T-cell (primary cell): ENCODE measurements at regions not wholly inside any gene's neighbourhood (a gene's known extent, or its start where the extent isn't known, plus 50 kb on each side); places are given as distances from the start of the nearest gene placed in this dataset.

Experiments
- ATAC-seq, 4 experiments: fragments of 200-7000 bp in 3 of 4; fragments of 150-1000 bp in 1 of 4; cut with Tn5 transposase; replicated peaks in 1 of 4; 1 replicate in 3 of 4; 2 replicates in 1 of 4; pipeline ENCODE4 v1.10.0; 2021; ENCODE audit warnings: moderate library complexity in 3 of 4, mild to moderate bottlenecking in 2 of 4, moderate number of reproducible peaks in 1 of 4
- CTCF ChIA-PET, 2 donors: fragments of 300-600 bp; sonication (Branson Sonifier 250); formaldehyde crosslinking; loops; one replicate each; lab custom pipeline; 2022; ENCODE audit warnings: antibody characterized with exemption in 2 of 2; lab: Charles Lee
- POLR2A ChIA-PET, 2 donors: fragments of 300-600 bp; sonication (Branson Sonifier 250); formaldehyde crosslinking; loops; one replicate each; lab custom pipeline; 2022; ENCODE audit warnings: antibody characterized with exemption in 2 of 2; lab: Charles Lee
- DNase-seq, 35 experiments: peaks; one replicate each; pipeline versions ENCODE4 v3.0.0 to v3.0.0-alpha.2; 2013 to 2023
- H3K27ac ChIP-seq: one replicate; pipeline ENCODE4 v1.5.1; 2013; ENCODE audit warnings: low read length
- H3K27me3 ChIP-seq, 2 experiments: replicated peaks in 1 of 2; 1 replicate in 1 of 2; 2 replicates in 1 of 2; pipeline versions ENCODE4 v1.6.1 to v1.7.0; 2013; ENCODE audit warnings: low read length in 1 of 2, mixed read lengths in 1 of 2; ENCODE audit not compliant: control insufficient read depth in 2 of 2, insufficient read depth in 2 of 2; ENCODE audit errors: extremely low read depth in 1 of 2
- H3K36me3 ChIP-seq, 2 donors: 1 replicate in 1 of 2; 2 replicates in 1 of 2; pipeline versions ENCODE4 v1.6.1 to v1.7.0; 2013; ENCODE audit warnings: low read length in 1 of 2; ENCODE audit not compliant: control insufficient read depth in 2 of 2, insufficient read depth in 1 of 2; ENCODE audit errors: extremely low read depth in 1 of 2
- H3K4me1 ChIP-seq, 2 experiments: 1 replicate in 1 of 2; 2 replicates in 1 of 2; pipeline versions ENCODE4 v1.6.1 to v1.7.0; 2013; ENCODE audit warnings: low read length in 2 of 2, mixed read lengths in 1 of 2; ENCODE audit not compliant: insufficient read depth in 2 of 2, control insufficient read depth in 1 of 2; ENCODE audit errors: extremely low read depth in 1 of 2
- H3K4me3 ChIP-seq, 2 donors: 1 replicate in 1 of 2; 2 replicates in 1 of 2; pipeline versions ENCODE4 v1.5.1 to v1.7.0; 2013; ENCODE audit warnings: mild to moderate bottlenecking in 2 of 2, low read length in 1 of 2, moderate library complexity in 1 of 2; ENCODE audit not compliant: control insufficient read depth in 1 of 2; ENCODE audit errors: extremely low read depth in 1 of 2
- H3K9me3 ChIP-seq: 2 replicates; pipeline ENCODE4 v1.7.0; 2013
- H3K27ac Mint-ChIP-seq, 2 donors: one replicate each; pipeline ENCODE4 v1.8.0; 2020 to 2021; ENCODE audit warnings: mild to moderate bottlenecking in 2 of 2, mixed read lengths in 2 of 2
- H3K27me3 Mint-ChIP-seq, 2 donors: one replicate each; pipeline ENCODE4 v1.8.0; 2021 to 2022; ENCODE audit warnings: mixed read lengths in 2 of 2
- H3K36me3 Mint-ChIP-seq: one replicate; pipeline ENCODE4 v1.8.0; 2021; ENCODE audit warnings: mixed read lengths
- H3K4me1 Mint-ChIP-seq, 3 donors: one replicate each; pipeline ENCODE4 v1.8.0; 2020 to 2022; ENCODE audit warnings: mixed read lengths in 3 of 3, mild to moderate bottlenecking in 1 of 3
- H3K4me3 Mint-ChIP-seq, 3 donors: one replicate each; pipeline ENCODE4 v1.8.0; 2020 to 2022; ENCODE audit warnings: mild to moderate bottlenecking in 3 of 3, mixed read lengths in 3 of 3, moderate library complexity in 3 of 3
- H3K9me3 Mint-ChIP-seq, 3 donors: one replicate each; pipeline ENCODE4 v1.8.0; 2020 to 2022; ENCODE audit warnings: mixed read lengths in 3 of 3
- WGBS: methylation state at CpG from one replicate; pipeline ENCODE4 v1.1.5; 2013; ENCODE audit warnings: missing lambda C conversion rate; ENCODE audit not compliant: insufficient coverage; 5-methylcytosine and 5-hydroxymethylcytosine counted together

DNA sequence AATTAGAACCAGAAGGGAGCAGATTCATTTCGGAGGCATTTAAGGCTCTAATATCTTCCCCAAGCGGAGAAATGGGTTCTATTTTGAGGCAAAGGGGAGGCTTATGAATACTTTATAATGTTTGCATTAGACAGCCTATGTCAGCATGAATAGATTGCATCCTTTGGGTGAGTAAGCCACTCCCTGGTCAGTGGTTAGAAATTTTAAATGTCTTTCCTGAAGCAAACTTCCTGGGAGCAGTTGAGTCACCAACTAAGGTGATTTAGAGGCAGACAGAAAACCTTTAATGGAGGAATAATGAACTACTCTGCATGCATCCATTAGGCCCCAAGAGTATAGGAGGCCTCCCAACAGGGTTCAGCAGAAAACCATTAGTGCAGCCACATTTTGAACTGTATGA, 204.9 kb downstream of the ELAVL2 start:
- Mint-ChIP-seq H3K4me1 (no peaks in the 10 kb centered on the region), H3K4me3 (no peak overlapping the region), H3K36me3 (no peaks in the 10 kb centered on the region), H3K27me3 (no peaks in the 10 kb centered on the region), H3K27ac (no peak overlapping the region), H3K9me3 (peaks cover 4 to 25% (median 5%) of the 10 kb centered on the region in 3 donors)
- no peak overlapping the region for H3K4me3 ChIP-seq
- WGBS = 60% methylated on average over 1 of the region's 2 CpGs
- POLR2A ChIA-PET = no interaction called here
- H3K27me3 ChIP-seq = no peaks in the 10 kb centered on the region
- ATAC-seq = no peak
- no peak for DNase-seq
- no peaks in the 10 kb centered on the region for H3K36me3 ChIP-seq
- CTCF ChIA-PET = no interaction called here
- H3K4me1 ChIP-seq = no peaks in the 10 kb centered on the region
- no peak overlapping the region for H3K27ac ChIP-seq
- no peaks in the 10 kb centered on the region for H3K9me3 ChIP-seq

DNA sequence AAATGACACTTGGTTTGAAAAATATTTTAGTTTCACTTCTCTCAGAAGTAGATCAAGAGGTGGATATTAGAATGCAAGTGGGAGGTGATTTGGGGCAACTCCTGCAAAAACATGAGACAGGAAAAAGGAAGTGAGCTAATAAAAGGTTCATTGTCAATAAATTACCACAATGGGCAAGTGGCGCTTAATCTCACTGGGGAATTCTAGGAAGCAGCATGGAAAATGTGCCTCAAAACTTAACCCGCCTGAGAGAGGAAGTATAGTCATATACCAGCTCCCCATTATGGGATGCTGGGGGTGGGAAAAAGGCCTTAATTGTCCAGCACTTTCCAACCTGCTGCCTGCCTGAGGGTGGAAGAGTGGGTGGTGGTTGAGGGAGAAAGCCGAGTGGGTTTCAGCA, 204.1 kb downstream of the ELAVL2 start:
- H3K27ac ChIP-seq = no peak overlapping the region
- POLR2A ChIA-PET = no interaction called here
- no peak overlapping the region for H3K4me3 ChIP-seq
- no peak for ATAC-seq
- no peaks in the 10 kb centered on the region for H3K4me1 ChIP-seq
- CTCF ChIA-PET = no interaction called here
- DNase-seq = no peak
- peaks cover 5 to 25% (median 8%) of the 10 kb centered on the region in 3 donors for H3K9me3 Mint-ChIP-seq
- H3K4me3 Mint-ChIP-seq = no peak overlapping the region
- no peaks in the 10 kb centered on the region for H3K27me3 Mint-ChIP-seq
- no peaks in the 10 kb centered on the region for H3K36me3 ChIP-seq
- no peaks in the 10 kb centered on the region for H3K9me3 ChIP-seq
- no peaks in the 10 kb centered on the region for H3K27me3 ChIP-seq
- no peaks in the 10 kb centered on the region for H3K4me1 Mint-ChIP-seq
- H3K36me3 Mint-ChIP-seq = no peaks in the 10 kb centered on the region
- 78% methylated on average over 1 of the region's 3 CpGs for WGBS
- no peak overlapping the region for H3K27ac Mint-ChIP-seq

DNA sequence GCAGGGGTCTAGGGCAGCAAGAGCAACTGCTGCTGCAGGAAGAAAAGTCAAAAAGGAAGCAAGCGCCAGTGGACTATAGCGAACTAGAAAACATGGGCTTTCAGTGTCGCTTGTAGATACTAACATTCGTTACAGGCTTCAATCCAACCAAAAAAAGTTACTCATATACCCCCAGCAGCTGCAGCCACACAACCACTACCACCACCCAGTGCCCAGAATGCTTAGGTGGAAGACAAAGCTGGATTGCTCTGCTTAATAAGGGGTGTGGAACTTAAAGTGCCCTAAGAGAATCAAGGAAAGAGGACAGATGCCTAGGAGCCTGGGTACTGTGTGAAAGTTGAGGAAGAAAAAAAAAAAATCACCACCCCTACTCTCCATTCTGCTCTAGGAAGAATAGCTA, 203.6 kb downstream of the ELAVL2 start:
- Mint-ChIP-seq H3K27ac (no peak overlapping the region), H3K4me1 (no peaks in the 10 kb centered on the region), H3K9me3 (peaks cover 8 to 25% (median 8%) of the 10 kb centered on the region in 3 donors), H3K27me3 (no peaks in the 10 kb centered on the region), H3K4me3 (no peak overlapping the region), H3K36me3 (no peaks in the 10 kb centered on the region)
- Histone ChIP-seq H3K36me3 (no peaks in the 10 kb centered on the region), H3K27me3 (no peaks in the 10 kb centered on the region), H3K27ac (no peak overlapping the region), H3K4me1 (no peaks in the 10 kb centered on the region), H3K9me3 (no peaks in the 10 kb centered on the region), H3K4me3 (no peak overlapping the region)
- ChIA-PET POLR2A (no interaction called here), CTCF (no interaction called here)
- WGBS = no CpG with 5 or more reads among the region's 4 CpGs
- ATAC-seq = no peak
- DNase-seq = no peak

DNA sequence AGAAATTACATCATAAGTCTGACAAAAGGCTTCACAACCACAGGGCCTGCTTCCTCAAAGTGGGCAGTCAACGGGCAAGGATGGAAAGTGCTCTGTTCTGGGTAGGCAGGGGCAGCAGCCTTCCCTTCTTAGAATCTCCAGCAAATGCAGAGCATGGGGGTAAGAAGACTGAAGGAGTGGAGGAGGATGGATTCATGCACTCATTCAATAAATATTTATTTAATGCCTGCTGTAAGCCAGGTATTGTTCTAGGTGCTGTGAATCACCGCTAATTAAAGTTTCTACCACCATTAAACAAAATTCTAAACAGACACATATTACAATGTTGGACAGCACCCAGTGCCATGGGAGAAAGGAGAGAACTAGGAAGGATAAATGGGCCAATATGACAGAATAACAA, 195.6 kb downstream of the ELAVL2 start:
- no peak for ATAC-seq
- H3K9me3 Mint-ChIP-seq = peaks cover 3 to 14% (median 10%) of the 10 kb centered on the region in 3 donors
- CTCF ChIA-PET = no interaction called here
- Histone ChIP-seq H3K36me3 (no peaks in the 10 kb centered on the region), H3K27me3 (no peaks in the 10 kb centered on the region), H3K9me3 (peaks cover 2% of the 10 kb centered on the region), H3K4me3 (no peak overlapping the region), H3K4me1 (no peaks in the 10 kb centered on the region), H3K27ac (no peak overlapping the region)
- no peaks in the 10 kb centered on the region for H3K27me3 Mint-ChIP-seq
- H3K36me3 Mint-ChIP-seq = no peaks in the 10 kb centered on the region
- H3K4me3 Mint-ChIP-seq = no peak overlapping the region
- no peak for DNase-seq
- H3K27ac Mint-ChIP-seq = no peak overlapping the region
- POLR2A ChIA-PET = no interaction called here
- no peaks in the 10 kb centered on the region for H3K4me1 Mint-ChIP-seq
- WGBS = no CpG with 5 or more reads among the region's 2 CpGs

DNA sequence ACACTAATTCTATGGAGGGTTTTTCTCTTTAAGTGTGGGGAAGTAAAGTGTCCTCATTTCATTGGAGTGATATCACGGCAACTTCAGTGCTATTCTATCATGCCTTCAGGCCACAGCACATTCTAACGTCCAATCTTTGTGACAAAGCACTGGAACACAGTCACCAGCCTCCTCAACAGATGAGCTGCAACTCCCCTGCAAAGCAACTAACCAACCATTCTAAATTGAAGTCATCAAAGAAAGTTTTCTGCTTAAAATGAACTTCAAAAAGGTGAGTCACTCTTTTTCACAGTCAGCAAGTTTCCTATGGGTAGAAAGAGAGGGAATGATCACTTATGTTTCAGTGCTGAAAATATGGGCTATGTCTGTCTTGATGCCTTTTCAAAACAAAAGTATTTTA, 190.8 kb downstream of the ELAVL2 start:
- H3K27ac Mint-ChIP-seq = no peak overlapping the region
- no peak overlapping the region for H3K4me3 Mint-ChIP-seq
- no peak for DNase-seq
- H3K27me3 Mint-ChIP-seq = no peaks in the 10 kb centered on the region
- ATAC-seq = no peak
- Histone ChIP-seq H3K4me1 (no peaks in the 10 kb centered on the region), H3K36me3 (no peaks in the 10 kb centered on the region), H3K27me3 (no peaks in the 10 kb centered on the region), H3K4me3 (no peak overlapping the region), H3K9me3 (no peaks in the 10 kb centered on the region), H3K27ac (no peak overlapping the region)
- ChIA-PET POLR2A (no interaction called here), CTCF (no interaction called here)
- WGBS = no CpG with 5 or more reads among the region's 2 CpGs
- H3K36me3 Mint-ChIP-seq = no peaks in the 10 kb centered on the region
- peaks cover 5 to 14% (median 10%) of the 10 kb centered on the region in 3 donors for H3K9me3 Mint-ChIP-seq
- H3K4me1 Mint-ChIP-seq = no peaks in the 10 kb centered on the region

DNA sequence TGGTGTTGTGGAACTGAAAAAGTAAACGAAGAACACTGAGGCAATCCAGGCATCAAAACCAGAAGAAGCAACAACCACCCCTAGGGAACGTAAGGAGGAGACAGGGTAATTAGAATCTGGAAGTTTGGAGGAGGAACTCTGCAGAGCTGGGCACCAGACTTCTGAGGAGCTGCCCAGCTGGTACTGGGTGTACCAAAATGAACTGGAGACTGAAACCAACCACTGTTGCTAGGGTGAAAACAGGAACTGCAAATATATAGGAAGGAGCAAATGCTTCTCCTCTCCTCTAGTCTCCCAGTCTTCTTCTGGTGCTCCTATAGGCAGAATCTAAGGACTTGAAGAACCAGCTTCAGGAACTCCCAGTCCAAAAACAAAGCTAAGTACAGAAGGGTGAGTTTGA, 189.8 kb downstream of the ELAVL2 start:
- H3K4me1 Mint-ChIP-seq = no peaks in the 10 kb centered on the region
- Histone ChIP-seq H3K4me1 (no peaks in the 10 kb centered on the region), H3K27me3 (no peaks in the 10 kb centered on the region), H3K4me3 (no peak overlapping the region), H3K36me3 (no peaks in the 10 kb centered on the region), H3K9me3 (no peaks in the 10 kb centered on the region), H3K27ac (no peak overlapping the region)
- H3K9me3 Mint-ChIP-seq = peaks cover 5 to 18% (median 12%) of the 10 kb centered on the region in 3 donors
- WGBS = no CpG with 5 or more reads among the region's 2 CpGs
- ChIA-PET POLR2A (no interaction called here), CTCF (no interaction called here)
- H3K27me3 Mint-ChIP-seq = no peaks in the 10 kb centered on the region
- no peak overlapping the region for H3K4me3 Mint-ChIP-seq
- H3K27ac Mint-ChIP-seq = no peak overlapping the region
- H3K36me3 Mint-ChIP-seq = no peaks in the 10 kb centered on the region
- ATAC-seq (no peak), DNase-seq (no peak)

DNA sequence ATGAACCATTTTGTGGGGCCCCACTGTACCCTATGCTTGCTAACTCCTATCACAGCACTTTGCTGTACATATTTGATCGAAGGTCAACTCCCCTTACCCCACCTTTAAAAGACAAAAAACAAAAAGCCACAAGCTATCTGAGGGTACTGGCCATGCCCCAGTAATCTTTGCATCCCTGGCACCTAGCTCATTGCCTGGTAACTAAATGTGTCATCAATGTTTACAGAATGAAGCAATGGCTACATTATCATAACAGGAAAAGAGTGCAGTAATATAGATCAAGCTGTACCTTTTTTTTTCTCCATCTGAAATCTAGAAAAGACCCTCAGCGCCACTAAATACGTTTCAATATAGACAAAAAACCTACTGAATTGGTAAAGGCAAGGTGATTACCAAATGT, 188.0 kb downstream of the ELAVL2 start:
- Mint-ChIP-seq H3K9me3 (peaks cover 5 to 20% (median 9%) of the 10 kb centered on the region in 3 donors), H3K4me3 (no peak overlapping the region), H3K27me3 (no peaks in the 10 kb centered on the region), H3K4me1 (no peaks in the 10 kb centered on the region), H3K36me3 (no peaks in the 10 kb centered on the region), H3K27ac (no peak overlapping the region)
- ChIA-PET CTCF (no interaction called here), POLR2A (no interaction called here)
- H3K27me3 ChIP-seq = no peaks in the 10 kb centered on the region
- no peaks in the 10 kb centered on the region for H3K4me1 ChIP-seq
- ATAC-seq = no peak
- no CpG with 5 or more reads among the region's 3 CpGs for WGBS
- H3K4me3 ChIP-seq = no peak overlapping the region
- no peak for DNase-seq
- no peak overlapping the region for H3K27ac ChIP-seq
- no peaks in the 10 kb centered on the region for H3K9me3 ChIP-seq
- H3K36me3 ChIP-seq = no peaks in the 10 kb centered on the region
